HG03457 (cell line): ENCODE measurements at regions not wholly inside any gene's neighbourhood (a gene's known extent, or its start where the extent isn't known, plus 50 kb on each side); places are given as distances from the start of the nearest gene placed in this dataset.
"Not testable (repeated sequence)": the region's sequence is repeated elsewhere in the genome, so short reads cannot be mapped to it uniquely, and the experiment has no call there.

Experiments used
- ATAC-seq: cut with Tn5 transposase; IDR thresholded peaks from one replicate; pipeline ENCODE4 v1.9.1; 2021; ENCODE audit warnings: moderate number of reproducible peaks; ENCODE audit not compliant: unreplicated experiment

DNA sequence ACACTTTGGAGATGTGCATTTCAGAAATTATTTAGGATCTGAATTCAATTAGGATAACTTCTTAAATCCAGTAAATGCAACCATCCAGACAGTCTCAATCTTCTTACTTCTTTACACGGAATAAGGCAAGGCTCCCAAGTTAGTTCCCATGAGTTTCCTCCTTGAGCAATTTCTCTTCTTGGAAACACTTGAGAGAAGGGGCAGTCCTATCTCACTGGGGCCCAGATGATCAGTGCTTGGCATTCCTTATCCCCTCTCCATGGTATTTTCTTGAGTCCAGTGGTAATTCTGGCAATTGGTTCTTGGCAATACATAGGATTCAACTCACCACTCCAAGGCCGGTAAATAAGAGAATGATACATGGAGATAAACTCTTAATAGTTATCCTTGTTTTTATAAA is 87.1 kb upstream of the PTHLH start:
- no peak for ATAC-seq

DNA sequence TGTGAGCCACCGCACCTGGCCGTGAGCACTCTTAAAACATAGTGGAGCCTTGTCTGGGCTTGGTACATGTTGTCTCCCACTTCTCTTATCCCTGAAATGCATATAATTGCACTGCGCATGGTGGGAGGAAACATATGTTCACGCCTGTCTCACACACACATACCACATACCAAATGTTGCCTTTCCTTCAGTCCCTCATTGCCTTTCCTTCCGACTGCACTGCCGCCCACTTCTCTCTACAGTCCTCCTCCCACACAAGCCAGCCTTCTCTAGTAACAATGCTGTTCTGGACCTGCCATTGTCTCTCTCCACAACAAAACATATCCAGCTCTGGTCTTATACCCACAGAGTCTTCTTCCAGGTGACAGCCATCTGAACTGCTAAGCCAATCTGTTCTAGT is 88.3 kb upstream of the PTHLH start:
- ATAC-seq = no peak

GRCh38 chr12:28063355-28063880 is 90.9 kb upstream of the PTHLH start:
- ATAC-seq = no peak

DNA sequence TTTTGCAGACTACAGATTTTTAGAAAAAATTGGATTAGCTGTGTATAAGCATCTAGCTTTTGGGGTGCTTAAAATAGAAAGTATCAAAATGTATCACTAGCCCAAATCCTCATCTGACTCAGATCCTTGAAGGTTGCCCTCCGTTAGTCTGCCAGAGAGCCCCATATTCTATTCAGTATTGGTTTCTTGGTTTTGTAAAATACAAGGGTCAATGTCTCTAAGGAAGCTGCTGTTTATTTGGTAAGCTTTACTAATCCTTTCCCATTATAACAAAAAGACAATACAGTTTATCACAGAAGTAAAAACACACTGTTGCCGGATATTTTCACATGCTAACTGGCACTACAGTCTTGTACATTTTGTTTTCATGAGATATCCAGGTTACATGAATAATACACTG is 92.8 kb upstream of the PTHLH start:
- ATAC-seq = no peak

- no peak for ATAC-seq
Observed at GRCh38 chr12:28065889-28066630, 93.5 kb upstream of the PTHLH start.

DNA sequence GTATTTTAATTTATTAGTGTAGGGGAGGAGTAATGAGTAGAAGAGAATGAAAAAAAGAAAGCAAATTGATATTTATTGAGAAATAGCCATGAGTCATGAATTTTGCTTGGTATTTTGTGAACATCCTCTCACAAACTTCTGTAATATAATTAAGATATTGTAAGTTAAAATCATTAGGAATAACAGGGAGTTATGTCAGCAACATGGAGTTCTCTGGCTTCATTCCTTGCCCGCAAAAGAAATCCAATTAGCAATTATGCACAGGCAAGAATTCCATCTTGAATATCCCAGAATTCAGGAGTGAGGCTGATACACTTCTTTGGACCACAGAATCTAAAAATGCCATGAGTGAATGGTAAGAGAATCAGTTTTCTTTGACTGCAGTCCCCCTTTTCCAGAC is 94.3 kb upstream of the PTHLH start:
- ATAC-seq = no peak

DNA sequence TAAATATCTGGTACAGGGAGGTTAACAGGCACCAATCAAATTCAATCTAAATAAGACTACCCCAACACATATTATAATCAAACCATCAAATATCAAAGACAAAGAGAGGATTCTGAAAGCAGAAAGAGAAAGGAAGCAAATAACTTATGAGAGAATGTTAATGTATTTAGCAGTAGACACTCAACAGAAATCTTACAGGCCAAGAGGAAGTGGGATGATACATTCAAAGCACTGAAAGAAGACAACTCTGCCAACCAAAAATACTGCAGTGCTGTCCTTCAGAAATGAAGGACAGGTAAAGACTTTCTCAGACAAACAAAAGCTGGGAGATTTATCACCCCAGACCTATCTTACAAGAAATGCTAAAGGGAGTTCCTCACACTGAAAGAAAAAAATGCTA is 95.9 kb upstream of the PTHLH start:
- no peak for ATAC-seq

DNA sequence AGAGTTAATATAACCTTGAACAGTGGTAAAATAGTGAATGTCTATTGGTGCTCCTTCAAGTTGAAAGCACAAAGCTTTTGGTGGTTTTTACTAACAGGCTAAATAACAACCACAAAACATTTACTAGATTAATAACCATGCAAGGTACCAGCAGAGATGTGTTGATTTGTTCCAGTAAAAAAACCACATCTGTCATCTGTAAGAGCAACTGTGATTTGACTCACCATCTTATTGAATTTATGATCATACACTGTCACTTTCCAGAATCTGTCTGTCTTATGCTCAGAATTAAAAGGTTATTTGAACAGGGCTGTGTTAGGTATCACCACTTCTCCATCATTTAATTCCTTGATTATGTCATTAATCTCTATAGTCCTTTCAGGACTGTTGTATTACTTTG is 107.0 kb upstream of the PTHLH start:
- ATAC-seq = no peak

GRCh38 chr12:28082096-28082495 is 108.2 kb upstream of the CCDC91 start:
- no peak for ATAC-seq

DNA sequence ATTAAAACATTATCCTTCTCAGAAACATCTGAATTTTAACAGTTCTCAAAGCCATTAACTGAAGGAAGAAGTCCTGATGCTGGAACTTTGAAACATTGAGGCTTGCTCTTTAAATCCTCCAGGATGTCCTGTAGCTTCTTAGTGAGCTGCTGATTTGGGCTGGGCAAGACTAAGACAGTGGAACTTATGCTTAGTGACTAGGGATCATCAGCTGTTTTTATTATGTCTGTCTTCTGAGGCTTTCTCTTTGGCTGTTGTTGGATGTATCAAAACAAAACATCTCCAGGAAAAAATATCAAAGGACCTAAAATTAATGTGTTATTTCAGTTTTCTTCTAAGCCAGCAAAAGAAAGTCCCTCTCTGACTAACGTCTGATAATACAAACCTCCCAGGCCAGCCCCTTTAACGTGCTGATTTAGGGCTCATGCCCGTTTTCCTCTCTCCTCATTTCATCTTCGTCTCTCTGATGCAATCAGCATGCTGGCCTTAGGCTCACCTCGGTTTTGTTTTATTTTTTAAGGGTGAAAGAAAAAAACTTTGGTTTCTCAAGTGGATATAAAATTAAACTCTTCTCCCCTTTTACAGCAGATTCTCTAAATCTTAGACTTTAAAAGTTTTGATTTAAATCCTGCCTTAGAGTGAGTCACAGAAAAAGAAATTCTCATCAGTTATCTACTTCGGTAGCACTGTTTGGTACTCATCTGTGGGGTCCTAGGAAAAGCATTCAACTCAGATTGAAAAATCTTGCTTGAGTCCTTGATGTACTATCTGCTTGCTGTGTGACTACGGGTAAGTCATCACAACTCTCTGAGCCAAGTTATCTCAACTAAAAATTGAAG is 106.2 kb upstream of the CCDC91 start:
- no peak for ATAC-seq

GRCh38 chr12:28086521-28087155 is 103.6 kb upstream of the CCDC91 start:
- ATAC-seq = peak; percentile 67

GRCh38 chr12:28088566-28089272 is 101.5 kb upstream of the CCDC91 start:
- no peak for ATAC-seq

DNA sequence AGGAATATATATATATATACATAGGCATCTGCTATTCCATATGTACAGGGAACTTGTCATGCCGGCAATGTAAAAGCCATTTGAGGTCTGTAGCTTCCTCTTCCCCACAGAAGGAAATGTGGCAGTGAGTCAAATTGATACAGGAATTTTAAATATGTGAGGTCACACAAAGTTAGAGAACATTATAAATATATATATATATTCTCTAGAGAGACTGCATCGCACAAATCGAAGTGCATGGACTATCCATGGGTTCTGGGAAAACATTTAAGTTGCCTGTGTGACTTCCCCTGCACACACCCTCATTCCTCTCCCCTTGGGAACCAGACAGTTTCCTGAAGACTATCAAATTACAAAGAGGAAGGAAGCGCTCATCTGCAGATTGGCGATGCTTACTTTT is 100.9 kb upstream of the CCDC91 start:
- ATAC-seq = no peak

- ATAC-seq = no peak
Observed at GRCh38 chr12:28090835-28091234, 99.4 kb upstream of the CCDC91 start.

DNA sequence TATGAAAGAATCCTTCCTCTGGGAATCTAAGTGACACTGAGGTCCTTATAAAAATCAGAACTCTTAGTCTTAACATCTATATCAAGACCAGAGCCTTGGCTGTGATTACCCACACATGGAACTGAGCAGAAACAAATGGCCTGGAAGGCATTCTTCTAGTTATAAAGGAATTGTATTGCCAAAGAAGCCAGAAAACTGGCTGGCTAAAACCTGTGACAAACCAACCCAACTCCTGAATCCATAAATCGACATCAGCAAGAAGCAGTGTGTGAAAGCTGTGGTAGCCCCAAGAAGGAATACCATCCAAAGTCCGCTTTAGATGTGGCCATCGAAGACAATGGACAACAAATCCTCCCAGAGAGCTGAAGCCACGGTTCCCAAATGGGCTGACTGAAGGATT is 97.9 kb upstream of the CCDC91 start:
- ATAC-seq = no peak

DNA sequence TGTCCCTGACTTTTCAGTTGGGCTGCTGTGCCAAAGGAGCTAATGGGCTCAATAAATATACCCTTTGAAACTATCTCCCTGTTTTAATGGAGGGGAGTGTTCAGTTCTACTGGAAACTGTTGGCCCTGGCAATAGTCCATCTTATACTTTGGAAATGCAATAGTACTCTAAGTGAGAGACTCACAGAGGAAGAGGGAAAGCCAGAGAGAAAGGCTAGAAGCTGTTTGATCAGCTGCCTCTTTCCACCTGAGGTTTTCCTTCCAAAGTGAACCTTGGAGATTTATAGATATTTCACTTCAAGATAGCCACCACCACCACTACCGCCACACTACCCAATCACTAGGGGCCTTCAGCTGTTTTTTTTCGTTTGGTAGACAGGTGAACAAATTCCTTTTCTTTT is 93.6 kb upstream of the CCDC91 start:
- no peak for ATAC-seq

- no peak for ATAC-seq
Observed at GRCh38 chr12:28097221-28097620, 93.0 kb upstream of the CCDC91 start.

DNA sequence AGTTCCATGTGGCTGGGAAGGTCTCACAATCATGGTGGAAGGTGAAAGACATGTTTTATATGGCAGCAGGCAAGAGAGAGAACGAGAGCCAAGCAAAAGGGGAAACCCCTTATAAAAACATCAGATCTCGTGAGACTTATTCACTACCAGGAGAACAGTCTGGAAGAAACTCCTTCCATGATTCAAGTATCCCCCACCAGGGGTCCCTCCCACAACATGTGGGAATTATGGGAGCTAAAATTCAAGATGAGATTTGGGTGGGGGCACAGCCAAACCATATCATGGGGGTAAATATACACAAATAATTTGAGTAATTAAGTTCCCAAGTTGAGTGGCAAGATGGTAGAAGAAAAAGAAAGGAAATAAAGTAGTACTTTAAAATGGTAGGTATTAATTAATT is 91.0 kb upstream of the CCDC91 start:
- ATAC-seq = not testable (repeated sequence)

GRCh38 chr12:28099871-28100270 is 90.4 kb upstream of the CCDC91 start:
- no peak for ATAC-seq

- no peak for ATAC-seq
Observed at GRCh38 chr12:28100717-28101116, 89.5 kb upstream of the CCDC91 start.

DNA sequence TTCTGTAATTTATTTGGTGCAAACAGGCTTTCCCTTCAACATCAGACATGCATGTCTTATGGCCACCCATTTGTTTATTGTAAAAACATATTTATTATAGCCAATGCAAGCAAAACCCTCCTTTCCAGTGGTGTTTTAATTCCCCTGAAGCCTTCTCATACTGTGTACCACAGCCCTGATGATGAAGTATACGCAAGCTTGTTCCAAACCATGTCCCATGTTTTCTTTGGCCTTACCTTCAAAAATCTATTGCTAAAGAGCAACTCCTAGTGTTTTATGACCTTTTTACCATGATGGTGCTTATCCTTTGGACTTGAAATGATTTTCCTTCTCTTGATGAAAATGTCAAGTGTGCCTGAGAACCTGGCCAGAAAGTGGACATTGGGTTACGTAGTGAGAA is 85.9 kb upstream of the CCDC91 start:
- ATAC-seq = no peak
